HG03575 (cell line): ENCODE measurements at regions not wholly inside any gene's neighbourhood (a gene's known extent, or its start where the extent isn't known, plus 50 kb on each side); places are given as distances from the start of the nearest gene placed in this dataset.
A peak's percentile ranks its signal among the peaks of the same experiment; 100 is the strongest.

ENCODE experiments used
- ATAC-seq: cut with Tn5 transposase; IDR thresholded peaks from one replicate; pipeline ENCODE4 v1.9.1; 2021; ENCODE audit not compliant: unreplicated experiment, insufficient number of reproducible peaks, low FRiP score; ENCODE audit errors: extremely low read depth

- ATAC-seq: no peak
These were observed 174.0 kb downstream of the ARL4C start for GRCh38 chr2:234322766-234323465.

- no peak for ATAC-seq
These were observed 176.8 kb downstream of the ARL4C start for GRCh38 chr2:234320066-234320465.

GRCh38 chr2:234318361-234318760 lies 178.5 kb downstream of the ARL4C start:
- ATAC-seq: no peak

- no peak for ATAC-seq
These were observed 183.3 kb downstream of the ARL4C start for GRCh38 chr2:234313558-234313957.

- no peak for ATAC-seq
These were observed 186.7 kb downstream of the ARL4C start for GRCh38 chr2:234310166-234310565.

- no peak for ATAC-seq
These were observed 187.4 kb downstream of the ARL4C start for GRCh38 chr2:234309431-234309830.

GRCh38 chr2:234308813-234309195 lies 188.1 kb downstream of the ARL4C start:
- ATAC-seq: peak; percentile 70

GRCh38 chr2:234308073-234308812 lies 188.6 kb downstream of the ARL4C start:
- no peak for ATAC-seq

- ATAC-seq: no peak
These were observed 189.4 kb downstream of the ARL4C start for GRCh38 chr2:234307322-234307961.

GRCh38 chr2:234306426-234307173 lies 190.3 kb downstream of the ARL4C start:
- ATAC-seq: no peak

- no peak for ATAC-seq
These were observed 191.0 kb downstream of the ARL4C start for GRCh38 chr2:234305846-234306245.

- ATAC-seq: no peak
These were observed 191.9 kb downstream of the ARL4C start for GRCh38 chr2:234304950-234305349.

GRCh38 chr2:234302664-234302991 lies 194.3 kb downstream of the ARL4C start:
- ATAC-seq: no peak

GRCh38 chr2:234300932-234301823 lies 195.7 kb downstream of the ARL4C start:
- no peak for ATAC-seq

GRCh38 chr2:234300391-234300925 lies 196.4 kb downstream of the ARL4C start:
- ATAC-seq: no peak

GRCh38 chr2:234298918-234299317 lies 198.0 kb downstream of the ARL4C start:
- ATAC-seq: no peak

GRCh38 chr2:234296991-234297390 lies 199.9 kb downstream of the ARL4C start:
- no peak for ATAC-seq

GRCh38 chr2:234293973-234294372 lies 202.9 kb downstream of the ARL4C start:
- ATAC-seq: no peak

GRCh38 chr2:234292962-234293243 lies 204.0 kb downstream of the ARL4C start:
- no peak for ATAC-seq
